HepG2 (cell line): ENCODE measurements at regions not wholly inside any gene's neighbourhood (a gene's known extent, or its start where the extent isn't known, plus 50 kb on each side); places are given as distances from the start of the nearest gene placed in this dataset.

ENCODE experiments used
- MEIS1 ChIP-seq: sonication (generic); formaldehyde crosslinking; IDR thresholded peaks from 2 replicates; pipeline ENCODE4 v1.9.0; 2021; ENCODE audit warnings: mild to moderate bottlenecking, missing genetic modification reagents, moderate library complexity, borderline replicate concordance
- TRIM24 ChIP-seq: sonication (generic); formaldehyde crosslinking; IDR thresholded peaks from 2 replicates; pipeline ENCODE4 v1.8.0; 2022; ENCODE audit warnings: mild to moderate bottlenecking, missing genetic modification reagents
- ZNF44 ChIP-seq: sonication (generic); formaldehyde crosslinking; IDR thresholded peaks from 2 replicates; pipeline ENCODE4 v1.5.1; 2020; ENCODE audit warnings: mild to moderate bottlenecking, missing genetic modification reagents
- ZNF446 ChIP-seq: sonication (generic); formaldehyde crosslinking; IDR thresholded peaks from 2 replicates; pipeline ENCODE4 v1.5.0; 2020; ENCODE audit warnings: mild to moderate bottlenecking, missing genetic modification reagents
- ZNF773 ChIP-seq: sonication (generic); formaldehyde crosslinking; IDR thresholded peaks from 2 replicates; pipeline ENCODE4 v1.4.0; 2020; ENCODE audit warnings: missing genetic modification reagents, borderline replicate concordance
- ZSCAN22 ChIP-seq: sonication (generic); formaldehyde crosslinking; IDR thresholded peaks from 2 replicates; pipeline ENCODE4 v1.4.0; 2020; ENCODE audit warnings: mild to moderate bottlenecking, missing genetic modification reagents
- TF ChIP-seq, protein P1 (sequence below): sonication (generic); formaldehyde crosslinking; IDR thresholded peaks from 2 replicates; pipeline ENCODE4 v1.8.0; 2022; ENCODE audit warnings: low read depth, missing genetic modification reagents
- TF ChIP-seq, protein P2 (sequence below): IDR thresholded peaks from 2 replicates; pipeline ENCODE4 v1.4.0; 2020; ENCODE audit warnings: mild to moderate bottlenecking, missing genetic modification reagents
- TF ChIP-seq, protein P3 (sequence below): sonication (generic); formaldehyde crosslinking; IDR thresholded peaks from 2 replicates; pipeline ENCODE4 v1.8.0; 2022; ENCODE audit warnings: missing genetic modification reagents, mild to moderate bottlenecking, moderate library complexity, borderline replicate concordance

DNA sequence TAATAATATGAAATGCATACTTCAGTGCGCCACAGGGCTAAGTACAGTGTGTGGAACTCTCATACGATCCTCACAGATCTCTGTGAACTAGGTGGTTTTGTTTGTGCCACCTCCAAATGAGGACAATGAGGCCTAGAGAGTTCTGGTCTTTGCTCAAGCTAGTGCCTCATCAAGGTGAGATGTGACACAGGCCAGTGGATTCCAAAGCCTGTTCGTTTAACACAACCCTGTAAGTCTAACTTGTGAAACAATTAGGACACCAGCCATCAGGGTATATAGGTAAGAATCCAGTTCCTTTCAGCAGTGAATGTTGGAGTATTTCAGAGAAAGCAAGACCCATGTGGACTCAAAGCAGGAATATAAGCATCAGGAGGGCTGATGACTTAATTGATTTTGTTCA lies 130.7 kb upstream of the GAS1 start (continued):
- TF ChIP-seq ZNF446 (CRISPR knock-in tag) (no peak), TRIM24 (CRISPR knock-in tag) (no peak), ZNF44 (CRISPR knock-in tag) (no peak), ZNF773 (no peak), MEIS1 (CRISPR knock-in tag) (no peak), ZSCAN22 (no peak)
- TF ChIP-seq, protein P1, sequence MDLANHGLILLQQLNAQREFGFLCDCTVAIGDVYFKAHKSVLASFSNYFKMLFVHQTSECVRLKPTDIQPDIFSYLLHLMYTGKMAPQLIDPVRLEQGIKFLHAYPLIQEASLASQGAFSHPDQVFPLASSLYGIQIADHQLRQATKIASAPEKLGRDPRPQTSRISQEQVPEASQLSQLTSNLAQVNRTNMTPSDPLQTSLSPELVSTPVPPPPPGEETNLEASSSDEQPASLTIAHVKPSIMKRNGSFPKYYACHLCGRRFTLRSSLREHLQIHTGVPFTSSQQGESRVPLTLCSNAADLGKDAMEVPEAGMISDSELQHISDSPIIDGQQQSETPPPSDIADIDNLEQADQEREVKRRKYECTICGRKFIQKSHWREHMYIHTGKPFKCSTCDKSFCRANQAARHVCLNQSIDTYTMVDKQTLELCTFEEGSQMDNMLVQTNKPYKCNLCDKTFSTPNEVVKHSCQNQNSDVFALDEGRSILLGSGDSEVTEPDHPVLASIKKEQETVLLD, result no peak
- TF ChIP-seq, protein P2, sequence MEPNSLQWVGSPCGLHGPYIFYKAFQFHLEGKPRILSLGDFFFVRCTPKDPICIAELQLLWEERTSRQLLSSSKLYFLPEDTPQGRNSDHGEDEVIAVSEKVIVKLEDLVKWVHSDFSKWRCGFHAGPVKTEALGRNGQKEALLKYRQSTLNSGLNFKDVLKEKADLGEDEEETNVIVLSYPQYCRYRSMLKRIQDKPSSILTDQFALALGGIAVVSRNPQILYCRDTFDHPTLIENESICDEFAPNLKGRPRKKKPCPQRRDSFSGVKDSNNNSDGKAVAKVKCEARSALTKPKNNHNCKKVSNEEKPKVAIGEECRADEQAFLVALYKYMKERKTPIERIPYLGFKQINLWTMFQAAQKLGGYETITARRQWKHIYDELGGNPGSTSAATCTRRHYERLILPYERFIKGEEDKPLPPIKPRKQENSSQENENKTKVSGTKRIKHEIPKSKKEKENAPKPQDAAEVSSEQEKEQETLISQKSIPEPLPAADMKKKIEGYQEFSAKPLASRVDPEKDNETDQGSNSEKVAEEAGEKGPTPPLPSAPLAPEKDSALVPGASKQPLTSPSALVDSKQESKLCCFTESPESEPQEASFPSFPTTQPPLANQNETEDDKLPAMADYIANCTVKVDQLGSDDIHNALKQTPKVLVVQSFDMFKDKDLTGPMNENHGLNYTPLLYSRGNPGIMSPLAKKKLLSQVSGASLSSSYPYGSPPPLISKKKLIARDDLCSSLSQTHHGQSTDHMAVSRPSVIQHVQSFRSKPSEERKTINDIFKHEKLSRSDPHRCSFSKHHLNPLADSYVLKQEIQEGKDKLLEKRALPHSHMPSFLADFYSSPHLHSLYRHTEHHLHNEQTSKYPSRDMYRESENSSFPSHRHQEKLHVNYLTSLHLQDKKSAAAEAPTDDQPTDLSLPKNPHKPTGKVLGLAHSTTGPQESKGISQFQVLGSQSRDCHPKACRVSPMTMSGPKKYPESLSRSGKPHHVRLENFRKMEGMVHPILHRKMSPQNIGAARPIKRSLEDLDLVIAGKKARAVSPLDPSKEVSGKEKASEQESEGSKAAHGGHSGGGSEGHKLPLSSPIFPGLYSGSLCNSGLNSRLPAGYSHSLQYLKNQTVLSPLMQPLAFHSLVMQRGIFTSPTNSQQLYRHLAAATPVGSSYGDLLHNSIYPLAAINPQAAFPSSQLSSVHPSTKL (CRISPR knock-in tag), result no peak
- TF ChIP-seq, protein P3, sequence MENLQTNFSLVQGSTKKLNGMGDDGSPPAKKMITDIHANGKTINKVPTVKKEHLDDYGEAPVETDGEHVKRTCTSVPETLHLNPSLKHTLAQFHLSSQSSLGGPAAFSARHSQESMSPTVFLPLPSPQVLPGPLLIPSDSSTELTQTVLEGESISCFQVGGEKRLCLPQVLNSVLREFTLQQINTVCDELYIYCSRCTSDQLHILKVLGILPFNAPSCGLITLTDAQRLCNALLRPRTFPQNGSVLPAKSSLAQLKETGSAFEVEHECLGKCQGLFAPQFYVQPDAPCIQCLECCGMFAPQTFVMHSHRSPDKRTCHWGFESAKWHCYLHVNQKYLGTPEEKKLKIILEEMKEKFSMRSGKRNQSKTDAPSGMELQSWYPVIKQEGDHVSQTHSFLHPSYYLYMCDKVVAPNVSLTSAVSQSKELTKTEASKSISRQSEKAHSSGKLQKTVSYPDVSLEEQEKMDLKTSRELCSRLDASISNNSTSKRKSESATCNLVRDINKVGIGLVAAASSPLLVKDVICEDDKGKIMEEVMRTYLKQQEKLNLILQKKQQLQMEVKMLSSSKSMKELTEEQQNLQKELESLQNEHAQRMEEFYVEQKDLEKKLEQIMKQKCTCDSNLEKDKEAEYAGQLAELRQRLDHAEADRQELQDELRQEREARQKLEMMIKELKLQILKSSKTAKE (CRISPR knock-in tag), result no peak
